SK-N-SH treated with all-trans-retinoic acid at 6 μM for 48 hours (cell line): ENCODE measurements at regions not wholly inside any gene's neighbourhood (a gene's known extent, or its start where the extent isn't known, plus 50 kb on each side); places are given as distances from the start of the nearest gene placed in this dataset.
"Not testable (repeated sequence)": the region's sequence is repeated elsewhere in the genome, so short reads cannot be mapped to it uniquely, and the experiment has no call there.

Experiments
- ATAC-seq: fragments of 200-7000 bp; cut with Tn5 transposase; 3 replicates; pipeline ENCODE4 v1.9.1; 2020; ENCODE audit warnings: mild to moderate bottlenecking, moderate library complexity
- ARNTL ChIP-seq: fragments of 450-650 bp; formaldehyde crosslinking; IDR thresholded peaks from 2 replicates; pipeline ENCODE4 v1.5.0; 2020; ENCODE audit warnings: low read depth, mild to moderate bottlenecking, moderate library complexity, borderline replicate concordance
- BACH2 ChIP-seq: fragments of 250-450 bp; sonication (Bioruptor Pico); IDR thresholded peaks from 2 replicates; pipeline ENCODE4 v1.9.0; 2021; ENCODE audit warnings: mild to moderate bottlenecking, borderline replicate concordance
- CREB5 ChIP-seq: fragments of 250-450 bp; sonication (Bioruptor Pico); IDR thresholded peaks from 2 replicates; pipeline ENCODE4 v1.5.1; 2020; ENCODE audit warnings: low read depth, mild to moderate bottlenecking, moderate library complexity
- CSRNP3 ChIP-seq: fragments of 250-450 bp; sonication (Bioruptor Pico); IDR thresholded peaks from 2 replicates; pipeline ENCODE4 v1.5.1; 2021; ENCODE audit warnings: mild to moderate bottlenecking, moderate library complexity
- ESRRG ChIP-seq: fragments of 250-450 bp; sonication (Bioruptor Pico); IDR thresholded peaks from 2 replicates; pipeline ENCODE4 v1.6.1; 2021; ENCODE audit warnings: mild to moderate bottlenecking
- ISL1 ChIP-seq: fragments of 250-450 bp; sonication (Bioruptor Pico); IDR thresholded peaks from 2 replicates; pipeline ENCODE4 v2.1.2; 2022; ENCODE audit warnings: mild to moderate bottlenecking, moderate library complexity
- OSR1 ChIP-seq: fragments of 250-450 bp; sonication (Bioruptor Pico); IDR thresholded peaks from 2 replicates; pipeline ENCODE4 v1.8.0; 2022; ENCODE audit warnings: moderate library complexity, mild to moderate bottlenecking, inconsistent platforms
- POU6F1 ChIP-seq: fragments of 250-450 bp; sonication (Bioruptor Pico); IDR thresholded peaks from 2 replicates; pipeline ENCODE4 v1.8.0; 2021; ENCODE audit warnings: low read depth, mild to moderate bottlenecking, moderate library complexity, borderline replicate concordance
- PPARA ChIP-seq: fragments of 250-450 bp; sonication (Bioruptor Pico); IDR thresholded peaks from 2 replicates; pipeline ENCODE4 v1.5.0; 2020; ENCODE audit warnings: mild to moderate bottlenecking, borderline replicate concordance
- RARB ChIP-seq: fragments of 250-450 bp; sonication (Bioruptor Pico); IDR thresholded peaks from 2 replicates; pipeline ENCODE4 v1.8.0; 2021; ENCODE audit warnings: mild to moderate bottlenecking, moderate library complexity
- SNAI2 ChIP-seq: fragments of 250-450 bp; sonication (Bioruptor Pico); IDR thresholded peaks from 2 replicates; pipeline ENCODE4 v1.5.0; 2020; ENCODE audit warnings: mild to moderate bottlenecking, moderate library complexity
- TCF4 ChIP-seq: fragments of 250-450 bp; sonication (Bioruptor Pico); IDR thresholded peaks from 2 replicates; pipeline ENCODE4 v1.8.0; 2021; ENCODE audit warnings: mild to moderate bottlenecking, moderate library complexity, borderline replicate concordance
- TOX ChIP-seq: fragments of 250-450 bp; sonication (Bioruptor Pico); IDR thresholded peaks from 2 replicates; pipeline ENCODE4 v1.8.0; 2021; ENCODE audit warnings: mild to moderate bottlenecking, moderate library complexity, borderline replicate concordance
- ZC3H10 ChIP-seq: fragments of 250-450 bp; sonication (Bioruptor Pico); IDR thresholded peaks from 2 replicates; pipeline ENCODE4 v1.5.1; 2021; ENCODE audit warnings: mild to moderate bottlenecking, moderate library complexity
- ZFP3 ChIP-seq: fragments of 250-450 bp; sonication (Bioruptor Pico); IDR thresholded peaks from 2 replicates; pipeline ENCODE4 v1.5.0; 2020; ENCODE audit warnings: mild to moderate bottlenecking, moderate library complexity
- ZFP30 ChIP-seq: fragments of 450-650 bp; formaldehyde crosslinking; IDR thresholded peaks from 2 replicates; pipeline ENCODE4 v1.5.0; 2022; ENCODE audit warnings: mild to moderate bottlenecking, moderate library complexity
- ZNF565 ChIP-seq: fragments of 450-650 bp; formaldehyde crosslinking; conservative IDR thresholded peaks from 2 replicates; pipeline ENCODE4 v1.5.0; 2020; ENCODE audit warnings: low read depth, mild to moderate bottlenecking, moderate library complexity
- ZNF70 ChIP-seq: fragments of 450-650 bp; formaldehyde crosslinking; IDR thresholded peaks from 2 replicates; pipeline ENCODE4 v1.5.0; 2020; ENCODE audit warnings: mild to moderate bottlenecking, moderate library complexity
- ZNF8 ChIP-seq: fragments of 450-650 bp; formaldehyde crosslinking; IDR thresholded peaks from 2 replicates; pipeline ENCODE4 v1.5.0; 2020; ENCODE audit warnings: mild to moderate bottlenecking, moderate library complexity
- TF ChIP-seq, protein P1 (sequence below): fragments of 250-450 bp; sonication (Bioruptor Pico); IDR thresholded peaks from 2 replicates; pipeline ENCODE4 v1.5.0; 2020; ENCODE audit warnings: mild to moderate bottlenecking, moderate library complexity
- TF ChIP-seq, protein P2 (sequence below): fragments of 250-450 bp; sonication (Bioruptor Pico); IDR thresholded peaks from 2 replicates; pipeline ENCODE4 v1.8.0; 2020; ENCODE audit warnings: mild to moderate bottlenecking, moderate library complexity, borderline replicate concordance

DNA sequence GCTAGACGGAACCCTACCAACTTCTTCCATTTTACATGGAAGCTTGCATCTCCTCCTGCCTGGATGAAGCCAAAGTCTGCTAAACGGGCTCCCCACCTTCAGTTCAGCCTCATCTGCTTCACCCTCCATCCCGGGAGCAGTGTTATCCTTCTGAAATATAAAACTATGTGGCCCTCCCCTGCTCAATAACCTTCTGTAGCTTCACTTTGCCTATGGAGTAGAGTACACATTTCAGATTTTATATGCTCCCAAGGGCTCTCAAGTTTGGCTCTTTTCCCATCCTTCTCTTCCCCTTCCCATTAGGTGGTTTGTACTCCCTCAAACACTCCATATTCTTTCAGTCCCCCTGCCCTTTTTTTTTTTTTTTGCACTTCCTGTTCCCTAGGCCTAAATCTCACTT is 115.9 kb upstream of the RAI2 start:
- no peak for ATAC-seq
- TF ChIP-seq, protein P1, sequence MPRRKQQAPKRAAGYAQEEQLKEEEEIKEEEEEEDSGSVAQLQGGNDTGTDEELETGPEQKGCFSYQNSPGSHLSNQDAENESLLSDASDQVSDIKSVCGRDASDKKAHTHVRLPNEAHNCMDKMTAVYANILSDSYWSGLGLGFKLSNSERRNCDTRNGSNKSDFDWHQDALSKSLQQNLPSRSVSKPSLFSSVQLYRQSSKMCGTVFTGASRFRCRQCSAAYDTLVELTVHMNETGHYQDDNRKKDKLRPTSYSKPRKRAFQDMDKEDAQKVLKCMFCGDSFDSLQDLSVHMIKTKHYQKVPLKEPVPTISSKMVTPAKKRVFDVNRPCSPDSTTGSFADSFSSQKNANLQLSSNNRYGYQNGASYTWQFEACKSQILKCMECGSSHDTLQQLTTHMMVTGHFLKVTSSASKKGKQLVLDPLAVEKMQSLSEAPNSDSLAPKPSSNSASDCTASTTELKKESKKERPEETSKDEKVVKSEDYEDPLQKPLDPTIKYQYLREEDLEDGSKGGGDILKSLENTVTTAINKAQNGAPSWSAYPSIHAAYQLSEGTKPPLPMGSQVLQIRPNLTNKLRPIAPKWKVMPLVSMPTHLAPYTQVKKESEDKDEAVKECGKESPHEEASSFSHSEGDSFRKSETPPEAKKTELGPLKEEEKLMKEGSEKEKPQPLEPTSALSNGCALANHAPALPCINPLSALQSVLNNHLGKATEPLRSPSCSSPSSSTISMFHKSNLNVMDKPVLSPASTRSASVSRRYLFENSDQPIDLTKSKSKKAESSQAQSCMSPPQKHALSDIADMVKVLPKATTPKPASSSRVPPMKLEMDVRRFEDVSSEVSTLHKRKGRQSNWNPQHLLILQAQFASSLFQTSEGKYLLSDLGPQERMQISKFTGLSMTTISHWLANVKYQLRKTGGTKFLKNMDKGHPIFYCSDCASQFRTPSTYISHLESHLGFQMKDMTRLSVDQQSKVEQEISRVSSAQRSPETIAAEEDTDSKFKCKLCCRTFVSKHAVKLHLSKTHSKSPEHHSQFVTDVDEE, result no peak
- TF ChIP-seq RARB (CRISPR knock-in tag) (no peak), POU6F1 (CRISPR knock-in tag) (no peak), ZNF8 (CRISPR knock-in tag) (no peak)

GRCh38 chrX:17975349-17975748 is 114.3 kb upstream of the RAI2 start:
- not testable (repeated sequence) for ATAC-seq

DNA sequence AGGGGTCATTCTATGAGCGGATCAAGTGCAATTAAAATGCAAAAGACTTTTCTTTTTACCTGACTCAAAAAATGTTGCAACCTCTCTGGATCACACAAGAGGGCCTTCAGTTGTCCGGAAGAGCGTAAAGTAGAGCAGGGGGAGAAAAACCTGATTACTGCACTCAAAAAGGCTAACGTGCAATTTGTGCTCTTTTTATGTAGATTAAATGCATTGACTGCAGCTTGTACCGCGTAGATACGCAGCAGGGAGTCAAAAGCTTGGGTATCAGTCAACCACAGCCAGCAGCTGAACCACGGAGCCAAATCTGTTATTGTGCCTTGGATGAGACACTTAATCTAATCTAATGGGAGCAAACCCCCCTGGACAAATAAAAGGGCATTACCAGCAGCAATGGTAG is 107.3 kb upstream of the RAI2 start:
- TF ChIP-seq ZFP3 (CRISPR knock-in tag) (no peak), BACH2 (no peak), TCF4 (CRISPR knock-in tag) (no peak), PPARA (no peak), ZNF70 (CRISPR knock-in tag) (no peak), ZNF565 (CRISPR knock-in tag) (no peak), ARNTL (no peak), RARB (CRISPR knock-in tag) (no peak), CREB5 (CRISPR knock-in tag) (no peak), TOX (CRISPR knock-in tag) (no peak)
- TF ChIP-seq, protein P2, sequence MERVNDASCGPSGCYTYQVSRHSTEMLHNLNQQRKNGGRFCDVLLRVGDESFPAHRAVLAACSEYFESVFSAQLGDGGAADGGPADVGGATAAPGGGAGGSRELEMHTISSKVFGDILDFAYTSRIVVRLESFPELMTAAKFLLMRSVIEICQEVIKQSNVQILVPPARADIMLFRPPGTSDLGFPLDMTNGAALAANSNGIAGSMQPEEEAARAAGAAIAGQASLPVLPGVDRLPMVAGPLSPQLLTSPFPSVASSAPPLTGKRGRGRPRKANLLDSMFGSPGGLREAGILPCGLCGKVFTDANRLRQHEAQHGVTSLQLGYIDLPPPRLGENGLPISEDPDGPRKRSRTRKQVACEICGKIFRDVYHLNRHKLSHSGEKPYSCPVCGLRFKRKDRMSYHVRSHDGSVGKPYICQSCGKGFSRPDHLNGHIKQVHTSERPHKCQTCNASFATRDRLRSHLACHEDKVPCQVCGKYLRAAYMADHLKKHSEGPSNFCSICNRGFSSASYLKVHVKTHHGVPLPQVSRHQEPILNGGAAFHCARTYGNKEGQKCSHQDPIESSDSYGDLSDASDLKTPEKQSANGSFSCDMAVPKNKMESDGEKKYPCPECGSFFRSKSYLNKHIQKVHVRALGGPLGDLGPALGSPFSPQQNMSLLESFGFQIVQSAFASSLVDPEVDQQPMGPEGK, result no peak
- ATAC-seq, result no peak

- ATAC-seq, result no peak
- TF ChIP-seq ARNTL (no peak), ZC3H10 (CRISPR knock-in tag) (no peak), ZNF565 (CRISPR knock-in tag) (no peak)
Measured at GRCh38 chrX:17967888-17968287, 106.8 kb upstream of the RAI2 start.

GRCh38 chrX:17964871-17965270 is 103.8 kb upstream of the RAI2 start:
- no peak for ATAC-seq

DNA sequence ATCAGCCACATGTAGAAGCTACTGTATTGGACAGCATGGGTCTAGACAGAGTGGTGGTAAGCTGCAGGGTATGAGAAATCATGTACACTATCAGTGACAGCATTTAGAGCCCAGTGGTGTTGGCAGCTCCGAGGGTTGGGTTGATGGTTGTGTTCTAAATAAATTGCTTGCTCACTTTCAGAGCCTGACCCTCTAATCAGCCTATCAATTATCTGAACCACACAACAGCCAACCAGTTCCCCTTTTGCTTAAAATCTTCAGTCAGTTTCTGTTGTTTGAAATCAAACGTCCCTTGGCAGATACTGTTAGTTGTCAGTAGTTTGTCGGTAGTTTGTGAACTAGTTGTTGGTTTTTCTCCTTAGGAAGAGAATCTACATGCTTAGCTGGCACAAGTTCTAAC is 99.8 kb upstream of the RAI2 start:
- ATAC-seq, result no peak
- TF ChIP-seq ZNF8 (CRISPR knock-in tag) (no peak), RARB (CRISPR knock-in tag) (no peak), OSR1 (CRISPR knock-in tag) (no peak), SNAI2 (CRISPR knock-in tag) (no peak), CSRNP3 (no peak), ZFP30 (CRISPR knock-in tag) (no peak), POU6F1 (CRISPR knock-in tag) (no peak), ARNTL (no peak), ESRRG (CRISPR knock-in tag) (no peak), CREB5 (CRISPR knock-in tag) (no peak), ISL1 (CRISPR knock-in tag) (no peak), ZFP3 (CRISPR knock-in tag) (no peak)

More at GRCh38 chrX:17964871-17965270, 103.8 kb upstream of the RAI2 start:
- TF ChIP-seq TOX (CRISPR knock-in tag), result no peak
- TF ChIP-seq ZFP3 (CRISPR knock-in tag), result no peak
- no peak for TF ChIP-seq ZFP30 (CRISPR knock-in tag)
